D721Med (cell line): ENCODE measurements at regions not wholly inside any gene's neighbourhood (a gene's known extent, or its start where the extent isn't known, plus 50 kb on each side); places are given as distances from the start of the nearest gene placed in this dataset.

ENCODE experiments used
- DNase-seq: peaks from one replicate; pipeline ENCODE4 v3.0.0; 2011; ENCODE audit warnings: low spot score; ENCODE audit not compliant: insufficient read length
- FAIRE-seq: peaks from 2 replicates; lab custom pipeline; 2011; peaks lifted over from hg19 to GRCh38; lab: Jason Lieb, UNC
- TF ChIP-seq, protein P1 (sequence below): IDR thresholded peaks from 2 replicates; pipeline ENCODE4 v1.5.1; 2012; ENCODE audit warnings: mild to moderate bottlenecking, control low read depth; ENCODE audit not compliant: insufficient read depth; ENCODE audit errors: missing control alignments

DNA sequence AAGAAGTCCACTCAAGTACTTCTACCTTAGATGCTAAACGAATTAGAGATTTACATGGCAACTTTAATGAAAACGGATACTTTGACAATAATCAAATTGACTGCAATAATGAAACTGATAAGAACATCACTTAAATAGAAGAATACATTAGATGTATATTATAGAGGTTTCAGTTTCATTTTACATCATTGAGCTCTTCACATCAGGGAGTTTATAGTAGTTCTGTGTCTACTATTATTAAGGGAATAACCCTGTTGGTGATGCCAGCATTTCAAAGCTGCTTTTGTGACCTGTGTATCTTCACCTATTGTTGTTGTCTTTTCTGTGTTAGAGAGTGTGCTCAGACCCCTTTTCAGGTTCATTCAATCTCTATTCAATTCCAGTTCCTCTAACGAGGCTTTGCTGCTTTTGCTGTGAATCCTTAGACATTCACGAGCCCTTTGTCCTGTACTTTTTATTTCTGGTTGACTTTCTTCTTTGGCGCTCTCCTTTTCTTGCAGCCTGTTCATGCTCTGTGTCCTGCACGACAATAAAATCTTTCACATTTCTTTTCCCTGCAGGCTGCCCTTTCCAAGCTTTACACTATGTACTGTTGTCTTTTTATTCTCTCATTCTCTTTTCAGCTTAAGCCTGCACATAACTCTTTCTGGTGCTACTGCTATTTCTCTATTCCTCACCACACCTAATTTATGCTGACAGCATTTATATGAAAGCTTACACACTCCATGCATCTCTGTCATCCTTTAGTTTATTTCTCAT, 232.1 kb downstream of the CPE start:
- no peak for DNase-seq
- TF ChIP-seq, protein P1, sequence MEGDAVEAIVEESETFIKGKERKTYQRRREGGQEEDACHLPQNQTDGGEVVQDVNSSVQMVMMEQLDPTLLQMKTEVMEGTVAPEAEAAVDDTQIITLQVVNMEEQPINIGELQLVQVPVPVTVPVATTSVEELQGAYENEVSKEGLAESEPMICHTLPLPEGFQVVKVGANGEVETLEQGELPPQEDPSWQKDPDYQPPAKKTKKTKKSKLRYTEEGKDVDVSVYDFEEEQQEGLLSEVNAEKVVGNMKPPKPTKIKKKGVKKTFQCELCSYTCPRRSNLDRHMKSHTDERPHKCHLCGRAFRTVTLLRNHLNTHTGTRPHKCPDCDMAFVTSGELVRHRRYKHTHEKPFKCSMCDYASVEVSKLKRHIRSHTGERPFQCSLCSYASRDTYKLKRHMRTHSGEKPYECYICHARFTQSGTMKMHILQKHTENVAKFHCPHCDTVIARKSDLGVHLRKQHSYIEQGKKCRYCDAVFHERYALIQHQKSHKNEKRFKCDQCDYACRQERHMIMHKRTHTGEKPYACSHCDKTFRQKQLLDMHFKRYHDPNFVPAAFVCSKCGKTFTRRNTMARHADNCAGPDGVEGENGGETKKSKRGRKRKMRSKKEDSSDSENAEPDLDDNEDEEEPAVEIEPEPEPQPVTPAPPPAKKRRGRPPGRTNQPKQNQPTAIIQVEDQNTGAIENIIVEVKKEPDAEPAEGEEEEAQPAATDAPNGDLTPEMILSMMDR, result no peak
- no peak for FAIRE-seq

DNA sequence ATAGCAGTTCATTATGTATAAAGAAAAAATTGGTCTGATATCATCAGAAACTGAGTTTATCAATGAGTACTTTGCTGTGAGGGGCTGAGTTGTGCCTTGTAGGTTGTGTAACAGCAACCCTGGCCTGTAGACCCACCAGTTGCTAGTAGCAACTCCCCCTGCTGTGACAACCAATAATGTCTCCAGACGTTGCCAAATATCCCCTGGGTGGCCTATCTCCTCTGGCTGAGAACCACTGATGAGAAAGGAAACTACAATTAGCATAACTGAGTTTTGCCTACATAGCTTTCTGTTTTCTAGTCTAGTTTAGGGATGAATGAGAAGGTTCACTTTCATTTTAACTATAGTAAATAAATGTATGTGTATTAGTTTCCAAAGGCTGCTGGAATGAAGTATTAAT, 234.1 kb downstream of the CPE start:
- TF ChIP-seq, protein P1, result no peak
- DNase-seq (no peak), FAIRE-seq (no peak)

GRCh38 chr4:165613581-165613980, 234.8 kb downstream of the CPE start:
- TF ChIP-seq, protein P1, result no peak
- FAIRE-seq, result no peak

GRCh38 chr4:165620913-165621312, 242.1 kb downstream of the CPE start:
- TF ChIP-seq, protein P1, result no peak
- no peak for FAIRE-seq
- DNase-seq, result no peak

More at GRCh38 chr4:165613581-165613980, 234.8 kb downstream of the CPE start:
- DNase-seq, result no peak

DNA sequence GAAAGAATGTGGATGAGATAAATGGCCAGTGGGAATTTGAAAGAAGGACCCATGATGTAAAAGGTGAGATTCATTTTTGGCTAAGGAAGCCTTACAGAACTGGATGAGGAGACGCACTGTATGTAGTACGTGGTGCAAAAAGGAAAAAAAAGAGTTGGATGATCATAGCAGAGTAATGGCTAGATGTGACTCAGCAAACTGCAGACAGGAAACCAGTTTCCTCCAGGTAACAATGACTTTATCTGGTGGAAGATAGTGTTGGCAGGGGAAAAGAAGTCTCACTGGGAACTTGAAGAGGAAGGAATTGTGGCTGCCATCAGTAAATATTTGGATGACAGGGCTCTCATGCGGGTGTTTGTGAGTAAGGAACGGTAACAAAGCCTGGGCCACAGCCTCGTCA, 243.2 kb downstream of the CPE start:
- DNase-seq, result no peak
- TF ChIP-seq, protein P1, result no peak

DNA sequence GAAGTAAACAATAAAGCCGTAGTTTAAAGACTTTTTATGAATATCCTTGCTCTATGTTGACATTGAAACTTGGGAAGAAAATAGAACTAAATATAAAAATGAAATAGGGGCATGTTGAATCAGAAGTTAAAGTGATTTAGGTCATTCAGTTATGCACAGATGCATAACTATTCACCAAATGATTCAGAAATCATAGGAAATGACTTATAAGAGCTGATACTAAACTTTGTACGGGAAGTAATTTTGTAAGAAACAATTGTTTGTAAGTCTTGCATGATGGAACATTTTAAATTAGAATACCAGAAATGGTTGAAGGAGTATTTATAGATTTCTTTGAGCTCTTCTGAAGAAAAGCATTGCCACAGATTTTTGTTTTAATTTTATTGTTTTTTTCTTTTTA, 246.5 kb downstream of the CPE start:
- FAIRE-seq, result no peak
- DNase-seq, result no peak
- TF ChIP-seq, protein P1, result no peak

More for the DNA sequence above, 243.2 kb downstream of the CPE start:
- FAIRE-seq, result no peak

- TF ChIP-seq, protein P1, result no peak
- FAIRE-seq (no peak), DNase-seq (no peak)
These were observed 246.7 kb upstream of the TLL1 start for GRCh38 chr4:165626316-165626715.
